OCI-M2 (cell line): ENCODE measurements at regions not wholly inside any gene's neighbourhood (a gene's known extent, or its start where the extent isn't known, plus 50 kb on each side); places are given as distances from the start of the nearest gene placed in this dataset.
"Not testable (repeated sequence)": the region's sequence is repeated elsewhere in the genome, so short reads cannot be mapped to it uniquely, and the experiment has no call there.

Source experiments
- DNase-seq: peaks from one replicate; lab custom pipeline; 2025; ENCODE audit not compliant: unreplicated experiment; lab: John Stamatoyannopoulos, UW

- no peak for DNase-seq
These were observed 927.1 kb downstream of the NR2F1-AS1 start for GRCh38 chr5:92653730-92654461.

GRCh38 chr5:92652756-92653155, 928.3 kb downstream of the NR2F1-AS1 start:
- no peak for DNase-seq

- no peak for DNase-seq
These were observed 936.6 kb downstream of the NR2F1-AS1 start for GRCh38 chr5:92644266-92644886.

GRCh38 chr5:92641031-92641962, 939.7 kb downstream of the NR2F1-AS1 start:
- DNase-seq: no peak

- no peak for DNase-seq
These were observed 940.7 kb downstream of the NR2F1-AS1 start for GRCh38 chr5:92640340-92640739.

GRCh38 chr5:92637960-92638359, 943.1 kb downstream of the NR2F1-AS1 start:
- no peak for DNase-seq

- DNase-seq: no peak
These were observed 943.8 kb downstream of the NR2F1-AS1 start for GRCh38 chr5:92637247-92637646.

GRCh38 chr5:92635001-92635461, 946.0 kb downstream of the NR2F1-AS1 start:
- DNase-seq: no peak

- no peak for DNase-seq
These were observed 947.0 kb downstream of the NR2F1-AS1 start for GRCh38 chr5:92633875-92634487.

- no peak for DNase-seq
These were observed 947.8 kb downstream of the NR2F1-AS1 start for GRCh38 chr5:92633176-92633575.

GRCh38 chr5:92631237-92631701, 949.8 kb downstream of the NR2F1-AS1 start:
- DNase-seq: not testable (repeated sequence)

GRCh38 chr5:92629574-92629973, 951.4 kb downstream of the NR2F1-AS1 start:
- DNase-seq: no peak

- DNase-seq: no peak
These were observed 952.0 kb downstream of the NR2F1-AS1 start for GRCh38 chr5:92629000-92629399.

GRCh38 chr5:92627186-92627585, 953.8 kb downstream of the NR2F1-AS1 start:
- no peak for DNase-seq

GRCh38 chr5:92616085-92616484, 964.9 kb downstream of the NR2F1-AS1 start:
- DNase-seq: no peak

- DNase-seq: no peak
These were observed 967.5 kb downstream of the NR2F1-AS1 start for GRCh38 chr5:92613546-92613945.

- DNase-seq: not testable (repeated sequence)
These were observed 970.6 kb downstream of the NR2F1-AS1 start for GRCh38 chr5:92610435-92610834.

- no peak for DNase-seq
These were observed 975.4 kb downstream of the NR2F1-AS1 start for GRCh38 chr5:92605591-92605990.

GRCh38 chr5:92599217-92599810, 981.7 kb downstream of the NR2F1-AS1 start:
- no peak for DNase-seq

GRCh38 chr5:92594031-92594430, 987.0 kb downstream of the NR2F1-AS1 start:
- DNase-seq: no peak

GRCh38 chr5:92588876-92589275, 992.1 kb downstream of the NR2F1-AS1 start:
- DNase-seq: no peak
